ENCODE measurements at regions not wholly inside any gene's neighbourhood (a gene's known extent, or its start where the extent isn't known, plus 50 kb on each side); places are given as distances from the start of the nearest gene placed in this dataset.

- TF ChIP-seq POLR2AphosphoS5 (IDR thresholded peaks at IDR 0.05), result no peak
- TF ChIP-seq CTCF (IDR thresholded peaks at IDR 0.05), result no peak
Observed at GRCh38 chr6:23663652-23664051, 462.4 kb upstream of the NRSN1 start.

Data from sigmoid colon (tissue), 4 donors.